ENCODE measurements at regions not wholly inside any gene's neighbourhood (a gene's known extent, or its start where the extent isn't known, plus 50 kb on each side); places are given as distances from the start of the nearest gene placed in this dataset.

DNA sequence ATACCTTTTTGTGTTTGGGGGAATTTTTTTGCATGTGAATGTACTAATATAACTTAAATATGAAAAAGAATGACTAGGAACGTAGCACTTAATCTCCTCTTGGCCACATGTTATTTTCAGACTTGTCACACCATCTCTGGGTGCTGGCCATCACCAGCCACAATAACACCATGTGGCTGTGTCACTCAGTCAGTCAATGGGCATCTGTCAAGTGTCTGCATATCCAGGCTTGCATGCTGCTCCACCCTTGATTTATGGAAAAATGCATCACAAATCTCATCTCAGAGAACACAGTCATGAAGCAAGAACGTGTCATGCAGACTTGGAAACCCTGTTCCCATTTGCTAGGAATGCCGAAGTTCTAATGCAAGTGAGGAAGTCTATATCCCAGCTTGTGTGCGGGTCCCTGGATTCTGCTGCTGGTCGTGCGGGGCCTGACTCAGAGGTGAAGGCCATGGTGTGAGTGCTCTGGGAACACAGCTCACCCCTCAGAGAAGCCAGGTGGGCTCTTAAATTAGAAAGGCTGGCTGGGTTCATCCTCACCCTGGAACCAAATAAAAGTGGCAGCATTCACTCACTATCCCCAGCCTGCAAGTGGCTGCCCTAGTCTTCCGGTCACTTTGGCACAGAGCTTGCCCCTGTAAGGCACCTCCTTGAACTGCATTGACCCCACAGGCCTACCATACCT, 53.6 kb upstream of the ARHGEF7 start:
- Histone ChIP-seq H4K20me1 (replicated peaks in 1 of 2; ENCODE audit: control insufficient read depth in 1 of 2, insufficient read depth in 2 of 2, low read length in 2 of 2) (no peaks in the 10 kb centered on the region), H3K36me3 (ENCODE audit: control insufficient read depth in 2 of 4, insufficient read depth in 4 of 4, low read length in 3 of 4) (no peaks in the 10 kb centered on the region), H2BK120ac (replicated peaks; ENCODE audit: low read depth, low read length) (no peak overlapping the region), H3K27me3 (replicated peaks in 1 of 4; ENCODE audit: control insufficient read depth in 3 of 4, extremely low read depth in 1 of 4, insufficient read depth in 3 of 4, low read length in 3 of 4) (peaks cover 0 to 8% (median 5%) of the 10 kb centered on the region in 4 experiments; a peak in 6 of 7 replicates), H2BK5ac (ENCODE audit: low read depth, low read length) (peak overlapping the region; percentile 66; the same call in 1 of the 2 replicates), H3K4me3 (ENCODE audit: extremely low read depth in 1 of 4, insufficient read depth in 2 of 4, low read depth in 3 of 4, low read length in 4 of 4) (no peak overlapping the region), H4K5ac (ENCODE audit: insufficient read length, low read depth, low read length) (no peak overlapping the region), H2BK12ac (ENCODE audit: low read depth, low read length) (0 out of 2 replicates have a peak overlapping the region, but pooled peaks have one; percentile 78), H2AFZ (ENCODE audit: low read length) (no peak overlapping the region), H2BK20ac (ENCODE audit: low read length) (peak overlapping the region; percentile 56; the same call in 1 of the 2 replicates), H4K91ac (replicated peaks; ENCODE audit: insufficient read length, low read length) (peak overlapping the region; percentile 80), H3K23me2 (ENCODE audit: low read depth, low read length) (no peaks in the 10 kb centered on the region; the same call in 1 of the 2 replicates), H3K9ac (replicated peaks in 1 of 4; ENCODE audit: extremely low read depth in 1 of 4, low read depth in 3 of 4, low read length in 3 of 4) (no peak overlapping the region), H3K27ac (ENCODE audit: low read depth, low read length) (no peak overlapping the region), H3K4ac (replicated peaks; ENCODE audit: insufficient read length, low read depth, low read length) (no peak overlapping the region), H3K4me2 (ENCODE audit: insufficient read depth in 1 of 2, low read depth in 2 of 2, low read length in 2 of 2) (no peak overlapping the region), H3K18ac (ENCODE audit: extremely low read depth, low read length) (no peak overlapping the region), H3K9me3 (ENCODE audit: insufficient read depth in 2 of 2, low read depth in 1 of 2, low read length in 1 of 2) (no peaks in the 10 kb centered on the region), H4K8ac (ENCODE audit: extremely low read depth, insufficient read depth, low read length) (no peak overlapping the region), H3K79me1 (ENCODE audit: low read depth, low read length) (no peaks in the 10 kb centered on the region; the same call in 1 of the 2 replicates), H2BK15ac (ENCODE audit: low read length) (peak overlapping the region; percentile 65; the same call in 1 of the 2 replicates), H3K79me2 (ENCODE audit: control insufficient read depth in 1 of 2, insufficient read depth in 2 of 2, low read length in 2 of 2) (no peaks in the 10 kb centered on the region), H3K56ac (replicated peaks; ENCODE audit: insufficient read length, low read depth, low read length) (no peak overlapping the region), H3K4me1 (replicated peaks in 1 of 4; ENCODE audit: control insufficient read depth in 3 of 4, insufficient read depth in 4 of 4, low read length in 3 of 4) (peaks cover 12 to 32% (median 22%) of the 10 kb centered on the region in 4 experiments), H3K23ac (ENCODE audit: insufficient read length) (no peak overlapping the region), H3K14ac (ENCODE audit: insufficient read length) (no peak overlapping the region), H2AK5ac (ENCODE audit: low read depth, low read length) (0 out of 2 replicates have a peak overlapping the region, but pooled peaks have one; percentile 90)
- DNase-seq (ENCODE audit: low read depth in 1 of 2, low spot score in 2 of 2) (no peak), FAIRE-seq (no peak)
- WGBS, 2 experiments (ENCODE audit: extremely low coverage in 1 of 2, insufficient coverage in 1 of 2, insufficient read length in 1 of 2, insufficient replicate concordance in 2 of 2, low coverage in 1 of 2, low lambda C conversion rate in 2 of 2, missing lambda C conversion rate in 1 of 2) = 94% methylated on average over 7 of the region's 7 CpGs; no CpG with 5 or more reads in 1 of the 2 experiments
- CTCF ChIA-PET (ENCODE audit: partially characterized antibody) = interaction anchor here (1.5 to 1.6 kb wide), 2 partner anchors 9 to 23 kb away, joined by 3 to 5 read pairs; no protein-coding TSS in a partner anchor
- POLR2A ChIA-PET (ENCODE audit: partially characterized antibody) = no interaction called here
- TF ChIP-seq FOSL1 (IDR thresholded peaks at IDR 0.05; ENCODE audit: insufficient read depth, low read depth, low read length) (no peak), TCF12 (IDR thresholded peaks at IDR 0.05; ENCODE audit: low read depth, low read length) (no peak), RAD21 (IDR thresholded peaks at IDR 0.05 in 1 of 2, conservative IDR thresholded peaks at IDR 0.05 in 1 of 2; ENCODE audit: low read depth in 2 of 2, low read length in 2 of 2) (no peak), SAP30 (IDR thresholded peaks at IDR 0.05; ENCODE audit: insufficient read depth, insufficient replicate concordance, low read length) (no peak), SIRT6 (IDR thresholded peaks at IDR 0.05; ENCODE audit: low read length) (no peak), KDM4A (IDR thresholded peaks at IDR 0.05; ENCODE audit: low read depth, low read length, severe bottlenecking) (no peak), SP2 (IDR thresholded peaks at IDR 0.05; ENCODE audit: low read length) (no peak), SIX5 (IDR thresholded peaks at IDR 0.05; ENCODE audit: low read depth, low read length) (no peak), HDAC6 (IDR thresholded peaks at IDR 0.05; ENCODE audit: low read depth, low read length) (no peak), CREB1 (IDR thresholded peaks at IDR 0.05) (no peak), POLR2A (IDR thresholded peaks at IDR 0.05; ENCODE audit: control extremely low read depth in 1 of 2, low read depth in 2 of 2, low read length in 2 of 2) (no peak)
- TF ChIP-seq, protein P1, sequence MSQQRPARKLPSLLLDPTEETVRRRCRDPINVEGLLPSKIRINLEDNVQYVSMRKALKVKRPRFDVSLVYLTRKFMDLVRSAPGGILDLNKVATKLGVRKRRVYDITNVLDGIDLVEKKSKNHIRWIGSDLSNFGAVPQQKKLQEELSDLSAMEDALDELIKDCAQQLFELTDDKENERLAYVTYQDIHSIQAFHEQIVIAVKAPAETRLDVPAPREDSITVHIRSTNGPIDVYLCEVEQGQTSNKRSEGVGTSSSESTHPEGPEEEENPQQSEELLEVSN (IDR thresholded peaks at IDR 0.05) = no peak

Data from H1 (cell line).